Right lobe of liver (tissue), 6 donors: ENCODE measurements at regions not wholly inside any gene's neighbourhood (a gene's known extent, or its start where the extent isn't known, plus 50 kb on each side); places are given as distances from the start of the nearest gene placed in this dataset.
A peak's percentile ranks its signal among the peaks of the same experiment; 100 is the strongest.

ENCODE experiments used
- ATAC-seq, 4 donors: fragments of 200-7000 bp; cut with Tn5 transposase; one replicate each; pipeline ENCODE4 v1.9.1; 2020; ENCODE audit warnings: mild to moderate bottlenecking in 4 of 4, moderate library complexity in 4 of 4
- DNase-seq, 3 donors: peaks; one replicate each; pipeline ENCODE4 v3.0.0-alpha.2; 2020
- H3K27ac ChIP-seq, 3 donors: fragments of 200-600 bp; one replicate each; pipeline ENCODE4 v1.8.0; 2022
- H3K27me3 ChIP-seq, 2 donors: fragments of 200-600 bp; one replicate each; pipeline ENCODE4 v1.8.0; 2022
- H3K36me3 ChIP-seq, 4 donors: fragments of 200-600 bp; sonication (generic) in 1 of 4; one replicate each; pipeline versions ENCODE4 v1.5.1 to v1.8.0; 2017 to 2022; ENCODE audit warnings: control low read depth in 1 of 4
- H3K4me1 ChIP-seq, 4 donors: fragments of 200-600 bp; sonication (generic) in 1 of 4; one replicate each; pipeline versions ENCODE4 v1.5.1 to v1.8.0; 2017 to 2022; ENCODE audit warnings: control low read depth in 1 of 4
- H3K4me3 ChIP-seq, 3 donors: fragments of 200-600 bp; one replicate each; pipeline ENCODE4 v1.8.0; 2022
- H3K9me3 ChIP-seq, 4 donors: fragments of 200-600 bp; sonication (generic) in 1 of 4; one replicate each; pipeline versions ENCODE4 v1.5.1 to v1.8.0; 2017 to 2022; ENCODE audit warnings: control low read depth in 1 of 4
- CTCF ChIP-seq, 4 donors: fragments of 200-600 bp in 3 of 4; fragments of 450-650 bp in 1 of 4; IDR thresholded peaks; one replicate each; pipeline versions ENCODE4 v1.5.1 to v1.8.0; 2016 to 2022; ENCODE audit warnings: antibody characterized with exemption in 4 of 4, mild to moderate bottlenecking in 2 of 4
- POLR2A ChIP-seq: fragments of 450-650 bp; IDR thresholded peaks from one replicate; pipeline ENCODE4 v1.6.1; 2017; ENCODE audit warnings: antibody characterized with exemption, mild to moderate bottlenecking
- WGBS: methylation state at CpG from one replicate; pipeline ENCODE4 v1.1.6; 2018; ENCODE audit warnings: low coverage, low lambda C conversion rate; ENCODE audit not compliant: insufficient coverage; ENCODE audit errors: missing lambda C conversion rate; 5-methylcytosine and 5-hydroxymethylcytosine counted together
- intact Hi-C, 2 donors: fragments of 100-400 bp; cut with DNase I; formaldehyde crosslinking; loops; one replicate each; pipeline versions ENCODE4 v1.11.2 to v1.14.1; 2022
- donor health status: DM: no; HTN: yes; CAD: no.
- donor health status: DM: no; HTN: no; CAD: no.
- donor health status: DM: no; HTN: no; CAD: no.
- donor health status: DM: no; HTN: yes; CAD: no.
- donor health status: DM: no; HTN: yes; CAD: no.

GRCh38 chr1:218751208-218751948, 406.2 kb downstream of the TGFB2 start:
- Histone ChIP-seq H3K27me3 (no peaks in the 10 kb centered on the region), H3K9me3 (no peaks in the 10 kb centered on the region), H3K27ac (no peak overlapping the region), H3K4me3 (no peak overlapping the region), H3K4me1 (no peaks in the 10 kb centered on the region), H3K36me3 (no peaks in the 10 kb centered on the region)
- no peak for ATAC-seq
- no peak for DNase-seq
- intact Hi-C loops = no loop called here
- WGBS = 91% methylated on average over 4 of the region's 12 CpGs
- no peak for TF ChIP-seq POLR2A
- no peak for TF ChIP-seq CTCF (IDR thresholded peaks at IDR 0.05)

- intact Hi-C loops = no loop called here
- H3K4me3 ChIP-seq = no peak overlapping the region
- H3K4me1 ChIP-seq = no peaks in the 10 kb centered on the region
- H3K27me3 ChIP-seq = no peaks in the 10 kb centered on the region
- TF ChIP-seq POLR2A = no peak
- TF ChIP-seq CTCF (IDR thresholded peaks at IDR 0.05) = no peak
- no peaks in the 10 kb centered on the region for H3K9me3 ChIP-seq
- peak in 1 of 3 donors; percentile 45 for DNase-seq
- WGBS = no CpG with 5 or more reads among the region's 3 CpGs
- no peaks in the 10 kb centered on the region for H3K36me3 ChIP-seq
- ATAC-seq = peak in 1 of 4 donors; percentile 49
- no peak overlapping the region for H3K27ac ChIP-seq
Observed at GRCh38 chr1:218752126-218752525, 407.0 kb downstream of the TGFB2 start.

- Histone ChIP-seq H3K27ac (no peak overlapping the region), H3K4me3 (no peak overlapping the region), H3K27me3 (no peaks in the 10 kb centered on the region), H3K9me3 (no peaks in the 10 kb centered on the region), H3K4me1 (no peaks in the 10 kb centered on the region), H3K36me3 (no peaks in the 10 kb centered on the region)
- intact Hi-C loops = no loop called here
- TF ChIP-seq POLR2A (no peak), CTCF (IDR thresholded peaks at IDR 0.05) (no peak)
- WGBS = 32% methylated on average over 4 of the region's 9 CpGs
- no peak for DNase-seq
- ATAC-seq = peak in 1 of 4 donors; percentile 22
Observed at GRCh38 chr1:218754477-218754876, 409.3 kb downstream of the TGFB2 start.

- 61% methylated on average over 2 of the region's 3 CpGs for WGBS
- ATAC-seq = peak in 1 of 4 donors; percentile 23
Observed at GRCh38 chr1:218755128-218755527, 410.0 kb downstream of the TGFB2 start.

More at GRCh38 chr1:218755128-218755527, 410.0 kb downstream of the TGFB2 start:
- Histone ChIP-seq H3K36me3 (no peaks in the 10 kb centered on the region), H3K4me3 (no peak overlapping the region), H3K27me3 (no peaks in the 10 kb centered on the region), H3K4me1 (no peaks in the 10 kb centered on the region), H3K9me3 (no peaks in the 10 kb centered on the region), H3K27ac (no peak overlapping the region)
- intact Hi-C loops = no loop called here
- TF ChIP-seq CTCF (IDR thresholded peaks at IDR 0.05) = no peak
- TF ChIP-seq POLR2A = no peak
- DNase-seq = no peak
